ENCODE measurements at regions not wholly inside any gene's neighbourhood (a gene's known extent, or its start where the extent isn't known, plus 50 kb on each side); places are given as distances from the start of the nearest gene placed in this dataset.

GRCh38 chr10:84005403-84005802, 133.9 kb upstream of the GHITM start:
- H3K4me1 ChIP-seq (ENCODE audit: insufficient read depth, low read length): no peaks in the 10 kb centered on the region
- no peak overlapping the region for H2AFZ ChIP-seq (ENCODE audit: low read length)
- H3K27ac ChIP-seq (ENCODE audit: low read length): no peak overlapping the region
- H3K9ac ChIP-seq (ENCODE audit: low read length): no peak overlapping the region
- H3F3A ChIP-seq (ENCODE audit: low read length, unreplicated experiment): no peaks in the 10 kb centered on the region
- H3K79me2 ChIP-seq (ENCODE audit: low read length): no peaks in the 10 kb centered on the region
- TF ChIP-seq EZH2phosphoT487 (IDR thresholded peaks at IDR 0.05; ENCODE audit: borderline replicate concordance, low read length): no peak
- no peak for TF ChIP-seq CTCF (conservative IDR thresholded peaks at IDR 0.05; ENCODE audit: low read depth, low read length)
- no peak for TF ChIP-seq EZH2 (IDR thresholded peaks at IDR 0.05; ENCODE audit: low read length, unreplicated experiment)
- intact Hi-C loops (cut with micrococcal nuclease): no loop called here
- ChIA-PET POLR2A (ENCODE audit: unreplicated experiment) (no interaction called here), CTCF (no interaction called here)
- no peaks in the 10 kb centered on the region for H3K27me3 ChIP-seq (ENCODE audit: low read length)
- no peak overlapping the region for H3K4me2 ChIP-seq (ENCODE audit: low read length)
- H3K9me2 ChIP-seq (replicated peaks; ENCODE audit: low read length): no peaks in the 10 kb centered on the region
- DNase-seq (no peak), ATAC-seq (no peak)
- no peak overlapping the region for H3K4me3 ChIP-seq (ENCODE audit: low read length)
- H4K20me1 ChIP-seq (ENCODE audit: low read length): no peaks in the 10 kb centered on the region
- no TSS peak for BruUV-seq (replicated peaks)
- H3K36me3 ChIP-seq (ENCODE audit: low read depth, low read length): no peaks in the 10 kb centered on the region; the same call in 1 of the 2 replicates
- no peaks in the 10 kb centered on the region for H3K9me3 ChIP-seq (ENCODE audit: low read length)

- POLR2A ChIA-PET (ENCODE audit: unreplicated experiment): no interaction called here
- Histone ChIP-seq H3K4me3 (ENCODE audit: low read length) (no peak overlapping the region), H3K9ac (ENCODE audit: low read length) (no peak overlapping the region), H3F3A (ENCODE audit: low read length, unreplicated experiment) (no peaks in the 10 kb centered on the region), H3K4me1 (ENCODE audit: insufficient read depth, low read length) (no peaks in the 10 kb centered on the region), H3K9me2 (replicated peaks; ENCODE audit: low read length) (no peaks in the 10 kb centered on the region), H2AFZ (ENCODE audit: low read length) (no peak overlapping the region), H3K27me3 (ENCODE audit: low read length) (no peaks in the 10 kb centered on the region), H4K20me1 (ENCODE audit: low read length) (no peaks in the 10 kb centered on the region), H3K9me3 (ENCODE audit: low read length) (no peaks in the 10 kb centered on the region), H3K79me2 (ENCODE audit: low read length) (no peaks in the 10 kb centered on the region), H3K27ac (ENCODE audit: low read length) (no peak overlapping the region), H3K36me3 (ENCODE audit: low read depth, low read length) (no peaks in the 10 kb centered on the region; the same call in 1 of the 2 replicates), H3K4me2 (ENCODE audit: low read length) (no peak overlapping the region)
- TF ChIP-seq EZH2 (IDR thresholded peaks at IDR 0.05; ENCODE audit: low read length, unreplicated experiment) (no peak), CTCF (conservative IDR thresholded peaks at IDR 0.05; ENCODE audit: low read depth, low read length) (no peak), EZH2phosphoT487 (IDR thresholded peaks at IDR 0.05; ENCODE audit: borderline replicate concordance, low read length) (no peak)
- CTCF ChIA-PET: no interaction called here
- no peak for ATAC-seq
- no peak for DNase-seq
- no TSS peak for BruUV-seq (replicated peaks)
- intact Hi-C loops (cut with micrococcal nuclease): no loop called here
Observed at GRCh38 chr10:84007482-84007881, 131.8 kb upstream of the GHITM start.

- H3K4me3 ChIP-seq (ENCODE audit: low read length): no peak overlapping the region
- ChIA-PET CTCF (no interaction called here), POLR2A (ENCODE audit: unreplicated experiment) (no interaction called here)
- H3K27ac ChIP-seq (ENCODE audit: low read length): no peak overlapping the region
- no peaks in the 10 kb centered on the region for H3K4me1 ChIP-seq (ENCODE audit: insufficient read depth, low read length)
- intact Hi-C loops (cut with micrococcal nuclease): no loop called here
- no peaks in the 10 kb centered on the region for H3K9me2 ChIP-seq (replicated peaks; ENCODE audit: low read length)
- H3K27me3 ChIP-seq (ENCODE audit: low read length): no peaks in the 10 kb centered on the region
- H3K9ac ChIP-seq (ENCODE audit: low read length): no peak overlapping the region
- no peaks in the 10 kb centered on the region for H3F3A ChIP-seq (ENCODE audit: low read length, unreplicated experiment)
- H4K20me1 ChIP-seq (ENCODE audit: low read length): no peaks in the 10 kb centered on the region
- H3K36me3 ChIP-seq (ENCODE audit: low read depth, low read length): no peaks in the 10 kb centered on the region; the same call in 1 of the 2 replicates
- no peaks in the 10 kb centered on the region for H3K9me3 ChIP-seq (ENCODE audit: low read length)
- no peak overlapping the region for H3K4me2 ChIP-seq (ENCODE audit: low read length)
- DNase-seq (peak; percentile 17), ATAC-seq (no peak)
- no TSS peak for BruUV-seq (replicated peaks)
- no peak overlapping the region for H2AFZ ChIP-seq (ENCODE audit: low read length)
- TF ChIP-seq EZH2phosphoT487 (IDR thresholded peaks at IDR 0.05; ENCODE audit: borderline replicate concordance, low read length) (no peak), CTCF (conservative IDR thresholded peaks at IDR 0.05; ENCODE audit: low read depth, low read length) (peak; percentile 67), EZH2 (IDR thresholded peaks at IDR 0.05; ENCODE audit: low read length, unreplicated experiment) (no peak)
- no peaks in the 10 kb centered on the region for H3K79me2 ChIP-seq (ENCODE audit: low read length)
Observed at GRCh38 chr10:84008878-84009277, 130.4 kb upstream of the GHITM start.

All from PC-3 (cell line).